ENCODE measurements at regions not wholly inside any gene's neighbourhood (a gene's known extent, or its start where the extent isn't known, plus 50 kb on each side); places are given as distances from the start of the nearest gene placed in this dataset.

DNA sequence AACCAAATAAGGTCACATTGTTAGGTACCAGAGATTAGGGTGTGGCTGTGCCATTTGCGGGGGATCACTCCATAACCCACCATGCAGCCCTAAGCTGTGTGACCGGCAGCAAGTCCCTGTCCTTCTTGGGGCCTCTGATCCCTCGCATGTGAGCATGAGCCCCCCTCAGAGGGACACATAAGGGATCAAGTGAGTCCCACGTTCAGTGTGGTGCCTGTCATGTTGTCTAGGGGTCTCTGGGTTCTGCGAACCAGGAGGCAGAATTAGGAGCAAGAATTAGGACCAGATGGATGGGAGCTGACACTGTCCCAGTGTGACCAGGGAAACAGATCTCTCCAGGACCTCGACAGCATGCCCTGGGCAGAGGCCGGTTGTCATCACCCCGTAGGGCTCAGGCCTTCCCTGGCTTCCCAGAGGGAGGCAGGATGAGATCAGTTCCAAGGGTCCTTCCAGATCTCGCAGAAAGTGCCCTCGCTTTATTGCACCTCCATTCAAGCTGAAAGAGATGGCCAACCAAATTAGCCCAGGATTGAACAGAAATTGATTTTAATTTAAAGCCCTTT, 113.2 kb upstream of the OTOS start:
- H3K4me1 ChIP-seq (ENCODE audit: control insufficient read depth in 5 of 5, insufficient read depth in 5 of 5, low read length in 5 of 5), result peaks cover 0 to 18% (median 13%) of the 10 kb centered on the region in 5 donors

GRCh38 chr2:240254337-240255164, 114.1 kb upstream of the OTOS start:
- H3K36me3 ChIP-seq (ENCODE audit: control insufficient read depth in 5 of 5, insufficient read depth in 5 of 5, low read length in 5 of 5), result no peaks in the 10 kb centered on the region
- no peaks in the 10 kb centered on the region for H3K9me3 ChIP-seq (ENCODE audit: control insufficient read depth in 5 of 5, low read length in 5 of 5)
- H3K27ac ChIP-seq (ENCODE audit: low read depth, low read length), result no peak overlapping the region
- no peak overlapping the region for H3K9ac ChIP-seq (ENCODE audit: low read length in 5 of 5)
- peaks cover 0 to 3% (median 0%) of the 10 kb centered on the region in 5 donors for H3K27me3 ChIP-seq (ENCODE audit: control insufficient read depth in 5 of 5, insufficient read depth in 4 of 5, low read length in 5 of 5)
- peaks cover 0 to 21% (median 13%) of the 10 kb centered on the region in 5 donors for H3K4me1 ChIP-seq (ENCODE audit: control insufficient read depth in 5 of 5, insufficient read depth in 5 of 5, low read length in 5 of 5)
- H3K4me3 ChIP-seq (ENCODE audit: low read depth in 1 of 5, low read length in 5 of 5), result no peak overlapping the region

More for the DNA sequence above, 113.2 kb upstream of the OTOS start:
- H3K4me3 ChIP-seq (ENCODE audit: low read depth in 1 of 5, low read length in 5 of 5), result no peak overlapping the region
- H3K36me3 ChIP-seq (ENCODE audit: control insufficient read depth in 5 of 5, insufficient read depth in 5 of 5, low read length in 5 of 5), result no peaks in the 10 kb centered on the region
- H3K27ac ChIP-seq (ENCODE audit: low read depth, low read length), result no peak overlapping the region
- peaks cover 0 to 3% (median 0%) of the 10 kb centered on the region in 5 donors for H3K27me3 ChIP-seq (ENCODE audit: control insufficient read depth in 5 of 5, insufficient read depth in 4 of 5, low read length in 5 of 5)
- no peak overlapping the region for H3K9ac ChIP-seq (ENCODE audit: low read length in 5 of 5)
- H3K9me3 ChIP-seq (ENCODE audit: control insufficient read depth in 5 of 5, low read length in 5 of 5), result no peaks in the 10 kb centered on the region

GRCh38 chr2:240255165-240255491, 114.7 kb upstream of the OTOS start:
- H3K9ac ChIP-seq (ENCODE audit: low read length in 5 of 5), result no peak overlapping the region
- H3K4me3 ChIP-seq (ENCODE audit: low read depth in 1 of 5, low read length in 5 of 5), result no peak overlapping the region
- H3K4me1 ChIP-seq (ENCODE audit: control insufficient read depth in 5 of 5, insufficient read depth in 5 of 5, low read length in 5 of 5), result peaks cover 0 to 21% (median 16%) of the 10 kb centered on the region in 5 donors
- no peaks in the 10 kb centered on the region for H3K36me3 ChIP-seq (ENCODE audit: control insufficient read depth in 5 of 5, insufficient read depth in 5 of 5, low read length in 5 of 5)
- no peaks in the 10 kb centered on the region for H3K9me3 ChIP-seq (ENCODE audit: control insufficient read depth in 5 of 5, low read length in 5 of 5)
- no peak overlapping the region for H3K27ac ChIP-seq (ENCODE audit: low read depth, low read length)
- H3K27me3 ChIP-seq (ENCODE audit: control insufficient read depth in 5 of 5, insufficient read depth in 4 of 5, low read length in 5 of 5), result no peaks in the 10 kb centered on the region

DNA sequence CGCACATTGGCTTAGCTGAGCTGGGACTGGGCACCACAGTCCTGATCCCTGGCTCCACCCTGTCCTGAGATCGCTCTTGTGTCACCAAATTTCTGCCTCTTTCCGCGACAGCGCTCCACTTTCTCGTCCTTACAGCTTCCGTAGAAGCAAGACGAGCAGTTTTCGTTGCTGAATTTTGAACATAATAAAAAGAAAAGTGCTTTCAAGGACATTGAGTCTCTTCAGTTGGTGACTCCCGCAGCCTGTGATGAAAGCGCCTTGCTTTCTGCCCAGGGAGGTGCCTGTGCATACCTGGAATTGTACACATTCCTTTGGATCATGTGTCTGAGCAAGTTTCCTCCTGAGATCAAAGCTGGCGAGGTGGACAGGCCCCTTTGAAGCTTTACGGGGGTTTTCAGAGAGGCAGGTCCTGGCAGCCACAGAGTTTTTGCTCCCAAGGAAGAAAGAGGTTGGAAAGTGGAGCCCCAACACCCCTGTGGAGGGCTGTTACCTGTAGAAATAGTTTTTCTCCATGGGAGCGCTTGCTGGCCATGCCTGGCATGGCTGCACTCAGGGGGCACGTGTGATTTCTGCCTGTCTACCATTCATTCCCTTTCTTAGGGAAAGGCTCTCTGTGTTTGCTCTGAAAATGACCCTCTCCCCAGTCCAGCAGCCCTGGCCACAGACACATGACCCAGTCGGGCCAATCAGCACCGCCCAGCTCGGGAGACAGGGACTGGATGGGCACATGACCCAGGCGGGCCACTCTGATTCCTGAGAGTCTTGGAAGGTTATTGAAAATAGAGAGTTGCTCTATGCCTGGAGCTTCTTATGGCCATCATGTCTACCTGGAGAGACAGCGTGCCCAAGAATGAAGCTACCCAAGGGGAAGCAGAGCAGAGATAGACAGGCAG, 115.6 kb upstream of the OTOS start:
- H3K9me3 ChIP-seq (ENCODE audit: control insufficient read depth in 5 of 5, low read length in 5 of 5), result no peaks in the 10 kb centered on the region
- H3K4me3 ChIP-seq (ENCODE audit: low read depth in 1 of 5, low read length in 5 of 5), result no peak overlapping the region
- no peaks in the 10 kb centered on the region for H3K27me3 ChIP-seq (ENCODE audit: control insufficient read depth in 5 of 5, insufficient read depth in 4 of 5, low read length in 5 of 5)
- no peaks in the 10 kb centered on the region for H3K36me3 ChIP-seq (ENCODE audit: control insufficient read depth in 5 of 5, insufficient read depth in 5 of 5, low read length in 5 of 5)
- no peak overlapping the region for H3K27ac ChIP-seq (ENCODE audit: low read depth, low read length)
- no peak overlapping the region for H3K9ac ChIP-seq (ENCODE audit: low read length in 5 of 5)
- H3K4me1 ChIP-seq (ENCODE audit: control insufficient read depth in 5 of 5, insufficient read depth in 5 of 5, low read length in 5 of 5), result peaks cover 0 to 13% (median 9%) of the 10 kb centered on the region in 5 donors

DNA sequence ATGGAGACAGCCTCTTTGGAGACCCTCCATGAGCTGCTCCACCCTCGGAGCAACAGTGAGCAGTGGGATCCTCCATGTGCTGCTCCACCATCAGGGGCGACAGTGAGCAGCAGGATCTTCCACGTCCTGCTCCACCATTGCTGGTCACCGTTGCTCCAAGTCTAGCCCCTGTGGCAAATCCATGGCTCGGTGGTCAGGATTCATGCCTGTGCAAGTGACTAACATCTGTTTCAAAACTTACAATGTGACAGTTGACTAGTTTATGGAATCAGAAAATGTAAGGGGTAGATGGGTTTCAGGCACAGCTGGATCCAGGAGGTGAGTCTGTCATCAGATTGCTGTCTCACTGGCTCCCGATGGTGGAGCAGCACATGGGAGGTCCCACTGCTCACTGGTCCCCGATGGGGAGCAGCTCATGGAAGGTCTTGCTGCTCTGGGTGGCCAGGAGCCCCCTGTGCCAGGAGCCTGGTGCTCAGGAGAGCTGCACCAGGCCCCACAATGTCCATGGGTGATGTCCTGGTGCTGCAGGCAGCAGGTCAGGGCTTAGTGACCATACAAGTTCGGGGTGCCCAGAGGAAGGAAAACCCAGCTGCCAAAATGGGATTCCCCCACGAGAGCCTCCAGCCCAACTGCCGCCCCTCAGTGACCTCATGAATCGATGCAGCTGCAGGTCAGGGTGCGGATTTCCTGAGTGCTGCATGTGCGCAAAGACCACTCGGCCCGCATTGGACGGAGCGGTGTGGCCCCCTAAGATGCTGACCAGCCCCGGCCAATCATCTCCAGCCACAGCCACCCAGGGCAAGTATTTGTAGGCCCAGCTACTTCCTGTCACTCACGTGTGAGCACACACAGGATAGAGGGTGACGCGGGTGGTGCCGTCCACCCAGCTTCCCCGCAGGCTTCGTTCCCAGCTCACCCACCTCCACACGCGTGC, 116.5 kb upstream of the OTOS start:
- H3K27ac ChIP-seq (ENCODE audit: low read depth, low read length), result no peak overlapping the region
- H3K4me1 ChIP-seq (ENCODE audit: control insufficient read depth in 5 of 5, insufficient read depth in 5 of 5, low read length in 5 of 5), result peaks cover 0 to 7% (median under 1%) of the 10 kb centered on the region in 5 donors
- H3K36me3 ChIP-seq (ENCODE audit: control insufficient read depth in 5 of 5, insufficient read depth in 5 of 5, low read length in 5 of 5), result no peaks in the 10 kb centered on the region
- no peaks in the 10 kb centered on the region for H3K9me3 ChIP-seq (ENCODE audit: control insufficient read depth in 5 of 5, low read length in 5 of 5)
- H3K9ac ChIP-seq (ENCODE audit: low read length in 5 of 5), result no peak overlapping the region
- H3K4me3 ChIP-seq (ENCODE audit: low read depth in 1 of 5, low read length in 5 of 5), result no peak overlapping the region
- no peaks in the 10 kb centered on the region for H3K27me3 ChIP-seq (ENCODE audit: control insufficient read depth in 5 of 5, insufficient read depth in 4 of 5, low read length in 5 of 5)

DNA sequence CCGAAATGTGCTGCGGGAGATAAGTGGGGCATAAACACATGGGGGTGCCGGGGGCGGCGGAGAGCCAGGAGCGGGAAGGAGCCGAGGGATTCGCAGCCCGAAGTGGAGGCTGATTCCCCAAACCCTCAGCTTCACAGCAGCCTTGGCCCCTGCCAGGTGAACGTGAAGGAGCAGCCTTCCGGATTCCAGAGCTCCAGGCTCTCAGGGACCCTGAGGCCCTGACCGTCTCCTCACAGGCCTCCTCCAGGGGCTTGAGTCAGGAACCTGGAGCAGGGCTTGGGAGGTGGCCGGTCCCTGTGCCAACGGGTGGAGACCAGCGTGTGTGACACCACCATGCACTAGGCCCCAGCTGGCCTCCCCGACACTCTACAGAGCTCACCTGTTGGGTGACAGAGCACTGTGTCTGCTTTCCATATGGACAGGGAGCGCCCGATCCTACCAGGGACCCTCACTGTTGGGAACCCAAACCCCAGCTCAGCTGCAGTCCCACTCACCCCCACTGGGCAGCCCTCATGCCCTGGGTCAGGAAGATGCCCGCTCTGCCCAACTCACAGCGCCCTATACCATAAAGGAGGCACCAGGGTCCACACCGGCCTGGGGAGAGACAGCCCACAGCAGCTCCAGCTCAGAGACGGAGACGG, 117.6 kb upstream of the OTOS start:
- Histone ChIP-seq H3K27ac (ENCODE audit: low read depth, low read length) (no peak overlapping the region), H3K9ac (ENCODE audit: low read length in 5 of 5) (no peak overlapping the region), H3K36me3 (ENCODE audit: control insufficient read depth in 5 of 5, insufficient read depth in 5 of 5, low read length in 5 of 5) (no peaks in the 10 kb centered on the region), H3K4me3 (ENCODE audit: low read depth in 1 of 5, low read length in 5 of 5) (no peak overlapping the region), H3K4me1 (ENCODE audit: control insufficient read depth in 5 of 5, insufficient read depth in 5 of 5, low read length in 5 of 5) (peaks cover 0 to 7% (median 0%) of the 10 kb centered on the region in 5 donors), H3K27me3 (ENCODE audit: control insufficient read depth in 5 of 5, insufficient read depth in 4 of 5, low read length in 5 of 5) (no peaks in the 10 kb centered on the region), H3K9me3 (ENCODE audit: control insufficient read depth in 5 of 5, low read length in 5 of 5) (peaks cover 0 to 7% (median 6%) of the 10 kb centered on the region in 5 donors)

DNA sequence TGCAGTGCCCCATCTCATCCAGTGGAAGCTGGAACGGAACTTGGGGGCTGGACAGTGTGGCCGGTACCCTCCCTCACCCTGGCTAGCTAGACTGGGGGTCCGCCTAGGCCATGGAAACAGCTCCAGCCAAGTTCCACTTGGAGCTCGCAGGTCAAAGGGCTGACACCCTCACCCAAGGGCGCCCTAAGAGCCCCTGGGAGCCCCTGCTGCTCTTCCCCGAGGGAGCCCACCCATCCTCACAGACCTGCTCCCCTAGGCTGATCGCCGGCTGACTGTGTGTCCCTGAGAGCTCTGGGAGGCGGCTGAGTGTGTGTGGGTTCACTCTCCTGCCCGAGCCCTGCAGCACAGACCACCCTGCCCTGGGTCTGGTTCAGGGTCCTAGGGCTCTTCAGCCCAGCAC, 118.2 kb upstream of the OTOS start:
- Histone ChIP-seq H3K4me3 (ENCODE audit: low read depth in 1 of 5, low read length in 5 of 5) (no peak overlapping the region), H3K36me3 (ENCODE audit: control insufficient read depth in 5 of 5, insufficient read depth in 5 of 5, low read length in 5 of 5) (no peaks in the 10 kb centered on the region), H3K27ac (ENCODE audit: low read depth, low read length) (no peak overlapping the region), H3K4me1 (ENCODE audit: control insufficient read depth in 5 of 5, insufficient read depth in 5 of 5, low read length in 5 of 5) (peaks cover 0 to 7% (median 0%) of the 10 kb centered on the region in 5 donors), H3K9ac (ENCODE audit: low read length in 5 of 5) (no peak overlapping the region), H3K9me3 (ENCODE audit: control insufficient read depth in 5 of 5, low read length in 5 of 5) (peaks cover 0 to 10% (median 7%) of the 10 kb centered on the region in 5 donors), H3K27me3 (ENCODE audit: control insufficient read depth in 5 of 5, insufficient read depth in 4 of 5, low read length in 5 of 5) (no peaks in the 10 kb centered on the region)

GRCh38 chr2:240259201-240259923, 118.9 kb upstream of the OTOS start:
- H3K9me3 ChIP-seq (ENCODE audit: control insufficient read depth in 5 of 5, low read length in 5 of 5), result peaks cover 0 to 10% (median 7%) of the 10 kb centered on the region in 5 donors
- no peaks in the 10 kb centered on the region for H3K27me3 ChIP-seq (ENCODE audit: control insufficient read depth in 5 of 5, insufficient read depth in 4 of 5, low read length in 5 of 5)
- H3K4me1 ChIP-seq (ENCODE audit: control insufficient read depth in 5 of 5, insufficient read depth in 5 of 5, low read length in 5 of 5), result peaks cover 0 to 7% (median 0%) of the 10 kb centered on the region in 5 donors
- H3K36me3 ChIP-seq (ENCODE audit: control insufficient read depth in 5 of 5, insufficient read depth in 5 of 5, low read length in 5 of 5), result no peaks in the 10 kb centered on the region
- H3K4me3 ChIP-seq (ENCODE audit: low read depth in 1 of 5, low read length in 5 of 5), result no peak overlapping the region
- no peak overlapping the region for H3K27ac ChIP-seq (ENCODE audit: low read depth, low read length)
- no peak overlapping the region for H3K9ac ChIP-seq (ENCODE audit: low read length in 5 of 5)

All from subcutaneous abdominal adipose tissue (tissue), 5 donors.